Muscle of back (tissue), 3 donors: ENCODE measurements at regions not wholly inside any gene's neighbourhood (a gene's known extent, or its start where the extent isn't known, plus 50 kb on each side); places are given as distances from the start of the nearest gene placed in this dataset.

ENCODE experiments used
- DNase-seq, 3 donors: peaks; one replicate each; pipeline versions ENCODE4 v3.0.0 to v3.0.0-alpha.2; 2013

- no peak for DNase-seq
Measured at GRCh38 chr13:37934339-37935191, 65.0 kb upstream of the TRPC4 start.

DNA sequence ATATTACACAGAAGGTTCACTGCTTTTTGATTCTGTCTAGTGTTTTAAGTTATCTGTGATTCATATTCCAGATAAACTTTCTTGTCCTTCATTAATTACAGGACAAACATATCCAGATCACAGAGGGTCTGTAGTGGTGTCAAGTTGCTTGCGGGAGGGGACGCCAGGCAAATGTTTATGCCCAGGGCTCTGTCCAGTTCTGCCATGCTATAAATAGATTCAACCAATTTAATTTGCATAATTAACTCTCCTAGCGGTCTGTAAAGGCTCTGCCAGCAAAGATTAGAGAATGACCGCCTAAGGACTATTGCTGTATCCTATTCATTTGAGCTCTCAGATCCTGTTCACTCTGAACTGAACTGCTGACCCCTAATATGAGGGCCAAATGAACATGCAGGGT lies 59.7 kb upstream of the TRPC4 start:
- DNase-seq = no peak

DNA sequence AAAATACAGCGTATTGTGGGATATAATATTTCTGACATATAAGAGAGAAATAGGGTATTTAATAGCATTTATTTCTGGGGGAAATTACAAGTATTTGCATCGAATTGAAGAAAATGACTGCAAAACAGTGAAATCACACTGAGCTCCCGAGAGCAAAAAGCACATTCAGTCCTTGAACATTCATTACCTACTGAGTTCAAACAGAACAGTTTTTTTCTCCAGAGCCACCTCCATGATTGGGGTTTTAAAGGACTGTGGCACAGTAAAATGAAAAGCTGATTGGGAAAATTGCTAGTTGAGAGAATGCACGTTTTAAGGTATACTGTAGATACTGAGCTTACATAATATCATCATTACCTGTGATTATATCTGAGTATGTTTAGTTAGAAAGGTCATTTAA lies 58.0 kb upstream of the TRPC4 start:
- DNase-seq = no peak

DNA sequence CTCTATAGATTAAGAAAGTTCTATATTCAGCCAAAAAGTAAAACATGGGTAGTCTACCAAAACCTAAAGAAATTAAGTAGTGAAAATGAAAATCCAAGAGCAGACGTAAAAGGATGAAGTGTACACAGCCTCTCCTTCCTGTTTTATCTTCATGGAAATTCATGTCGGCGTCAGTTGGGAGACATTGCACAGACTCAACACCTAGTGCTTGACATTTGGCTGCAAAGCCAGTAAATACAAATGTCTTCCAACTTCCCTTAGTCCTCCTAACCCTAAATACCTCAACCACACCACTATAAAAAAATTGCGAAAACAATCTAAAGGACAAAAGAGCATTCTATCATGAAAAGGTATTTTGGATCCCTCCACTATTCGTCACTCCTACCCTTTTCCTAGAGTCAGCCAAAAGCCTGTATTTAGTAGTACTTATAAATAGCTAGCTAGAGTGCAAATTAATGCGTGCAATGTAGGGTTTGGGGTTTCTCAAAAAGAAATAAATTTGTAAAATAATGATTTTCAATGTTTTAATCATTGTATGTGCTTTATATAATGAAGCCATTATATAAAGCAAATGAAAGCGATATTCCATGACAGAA lies 56.4 kb upstream of the TRPC4 start:
- no peak for DNase-seq

DNA sequence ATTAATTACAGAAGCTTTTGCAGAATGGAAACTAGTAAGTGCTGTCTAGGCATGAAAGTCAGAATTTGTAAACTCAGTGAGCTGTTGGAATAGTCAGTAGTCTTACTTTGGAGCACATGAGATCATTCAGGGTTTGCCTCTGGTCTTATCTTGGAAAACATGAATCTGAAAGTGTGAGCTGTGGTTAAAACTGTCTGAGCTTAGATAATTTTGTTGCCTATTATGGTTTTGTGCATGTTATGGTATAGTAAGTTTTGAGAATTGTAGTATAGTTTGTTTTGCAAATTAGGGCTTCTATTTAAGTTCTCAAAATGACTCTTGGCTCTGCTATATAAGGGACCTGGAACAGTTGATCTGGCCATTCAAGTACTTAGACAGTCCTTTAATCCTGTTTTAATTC lies 53.7 kb upstream of the TRPC4 start:
- DNase-seq = no peak

- no peak for DNase-seq
Measured at GRCh38 chr13:37919329-37919880, 49.8 kb upstream of the TRPC4 start.
